Embryonic facial prominence (tissue), 1 donor: ENCODE measurements at regions not wholly inside any gene's neighbourhood (a gene's known extent, or its start where the extent isn't known, plus 50 kb on each side); places are given as distances from the start of the nearest gene placed in this dataset.
"Not testable (repeated sequence)": the region's sequence is repeated elsewhere in the genome, so short reads cannot be mapped to it uniquely, and the experiment has no call there.

Experiments
- DNase-seq: peaks from one replicate; pipeline ENCODE4 v3.0.0-alpha.2; 2016; ENCODE audit errors: extremely low spot score

DNA sequence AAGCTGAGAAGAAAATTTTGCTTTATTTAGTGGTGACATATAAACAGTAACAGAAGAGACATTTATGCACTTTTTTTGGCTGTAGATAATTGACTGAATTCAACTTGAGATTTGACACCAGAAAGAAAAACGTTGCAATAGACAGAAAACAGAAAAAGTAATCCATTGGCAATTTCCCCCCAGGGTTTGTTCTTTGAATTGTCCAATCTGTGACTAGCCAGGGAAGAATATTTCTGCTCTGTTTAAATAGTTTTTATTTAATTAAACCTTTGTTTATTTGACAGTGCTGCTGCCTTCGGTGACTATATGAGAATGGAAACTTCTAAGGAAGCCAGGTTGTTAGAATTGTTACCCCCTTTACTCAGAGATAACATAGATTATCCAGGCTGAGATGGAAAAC lies 210.6 kb downstream of the DEPDC1B start:
- DNase-seq, result no peak

DNA sequence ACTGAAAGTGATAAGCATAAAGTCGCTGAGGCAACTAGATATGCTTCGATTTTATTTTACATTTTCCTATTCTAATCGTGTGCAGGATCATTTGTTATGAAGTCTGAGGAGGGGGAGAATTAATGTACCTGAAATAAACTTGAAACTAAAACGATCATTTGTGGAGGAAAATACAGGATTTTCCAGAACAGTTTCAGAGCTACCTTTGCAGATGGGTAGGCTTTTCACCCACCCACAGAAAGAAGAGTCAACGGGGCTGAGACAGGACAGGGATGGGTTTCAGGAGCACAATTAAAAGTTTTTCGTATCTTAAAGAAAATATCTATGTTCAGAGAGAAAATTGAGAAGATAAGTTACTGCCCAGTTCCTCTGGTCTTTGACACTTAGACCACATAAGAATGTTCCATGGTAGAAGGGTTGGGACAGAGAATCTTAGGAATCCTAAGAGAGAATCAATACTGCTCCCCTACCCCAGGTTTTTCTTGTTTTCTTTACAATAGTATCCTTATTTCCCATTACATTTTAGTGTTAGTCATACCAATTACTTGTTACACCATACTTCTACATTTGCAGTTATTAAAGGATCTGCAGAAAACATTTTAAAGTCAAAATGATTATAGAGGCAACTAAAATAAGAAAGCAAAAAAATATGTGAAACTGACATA lies 211.4 kb downstream of the DEPDC1B start:
- no peak for DNase-seq

- DNase-seq, result peak; percentile 48
Observed at GRCh38 chr5:60487885-60488442, 212.0 kb downstream of the DEPDC1B start.

DNA sequence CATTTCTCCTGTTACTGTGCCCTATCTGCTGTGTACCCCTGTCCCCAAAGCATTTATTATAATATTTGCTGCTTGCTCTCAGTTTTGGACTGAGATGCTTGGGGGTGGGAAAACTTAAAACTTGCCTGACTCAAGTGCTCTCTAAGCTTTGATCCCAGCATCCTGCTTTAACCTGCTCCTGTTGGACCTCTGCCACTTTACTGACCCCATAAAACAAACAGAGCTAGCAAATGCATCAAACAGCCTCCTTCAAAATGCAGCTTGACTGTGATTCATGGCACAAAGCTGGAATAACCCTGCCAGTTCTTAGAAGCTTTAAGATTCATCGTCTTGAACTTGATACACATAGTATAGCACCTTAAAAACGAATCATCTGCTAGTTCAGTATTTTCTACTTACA lies 212.5 kb downstream of the DEPDC1B start:
- DNase-seq, result no peak

DNA sequence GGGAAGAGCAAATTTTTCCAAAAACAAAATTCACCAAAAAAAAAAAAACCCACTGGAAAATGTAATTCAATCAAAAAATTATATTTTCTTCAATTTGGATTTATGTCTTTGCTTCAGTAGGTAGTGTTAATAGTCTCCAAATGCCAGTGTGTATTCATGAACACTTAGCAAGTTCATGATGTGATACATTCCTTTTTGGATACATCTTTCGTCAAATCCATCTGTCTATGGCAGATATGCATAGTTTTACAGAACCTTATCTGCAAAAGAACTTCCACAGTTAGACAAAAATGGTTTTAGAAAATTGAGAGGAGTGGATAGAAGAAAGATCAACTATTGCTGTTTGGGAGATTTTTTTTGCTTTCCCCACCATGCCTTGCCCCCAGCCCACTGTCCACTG lies 214.6 kb downstream of the DEPDC1B start:
- DNase-seq, result no peak

DNA sequence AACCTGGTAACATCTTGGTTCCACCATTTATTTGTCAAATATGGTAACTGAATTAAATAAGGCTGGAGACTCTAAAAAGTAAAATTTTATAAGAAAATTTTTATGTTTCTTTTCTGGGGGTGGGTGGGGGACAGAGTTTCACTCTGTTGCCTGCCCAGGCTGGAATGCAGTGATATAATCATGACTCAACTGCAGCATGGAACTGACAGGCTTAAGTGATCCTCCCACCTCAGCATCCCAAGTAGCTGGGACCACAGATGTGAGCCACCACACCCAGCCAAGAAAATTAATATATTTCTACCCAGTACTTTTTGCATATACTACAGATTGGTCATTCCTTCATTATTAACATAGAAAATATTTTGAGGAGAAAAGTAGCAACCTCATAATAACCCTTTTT lies 216.9 kb downstream of the DEPDC1B start:
- no peak for DNase-seq

GRCh38 chr5:60482301-60482700 lies 217.7 kb downstream of the DEPDC1B start:
- DNase-seq, result no peak

GRCh38 chr5:60479542-60479941 lies 220.4 kb downstream of the DEPDC1B start:
- DNase-seq, result no peak

- DNase-seq, result no peak
Observed at GRCh38 chr5:60477849-60478248, 222.1 kb downstream of the DEPDC1B start.

- no peak for DNase-seq
Observed at GRCh38 chr5:60473654-60474053, 226.3 kb downstream of the DEPDC1B start.

DNA sequence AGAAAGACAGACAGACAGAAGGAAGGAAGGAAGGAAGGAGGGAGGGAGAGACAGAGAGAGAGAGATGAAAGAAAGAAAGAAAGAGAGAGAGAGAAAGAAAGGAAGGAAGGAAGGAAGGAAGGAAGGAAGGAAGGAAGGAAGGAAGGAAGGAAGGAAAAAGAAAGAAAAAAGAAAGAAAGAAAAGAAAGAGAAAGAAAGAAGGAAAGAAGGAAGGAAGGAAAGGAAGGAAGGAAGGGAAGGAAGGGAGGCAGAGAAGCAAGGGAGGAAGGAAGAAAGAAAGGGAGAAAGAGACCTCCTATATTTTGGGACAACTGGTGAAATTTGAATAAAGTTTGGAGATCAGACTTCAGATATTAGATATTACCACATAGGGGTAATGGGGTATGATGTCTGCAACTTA lies 226.9 kb downstream of the DEPDC1B start:
- not testable (repeated sequence) for DNase-seq

- no peak for DNase-seq
Observed at GRCh38 chr5:60470881-60471280, 229.1 kb downstream of the DEPDC1B start.

DNA sequence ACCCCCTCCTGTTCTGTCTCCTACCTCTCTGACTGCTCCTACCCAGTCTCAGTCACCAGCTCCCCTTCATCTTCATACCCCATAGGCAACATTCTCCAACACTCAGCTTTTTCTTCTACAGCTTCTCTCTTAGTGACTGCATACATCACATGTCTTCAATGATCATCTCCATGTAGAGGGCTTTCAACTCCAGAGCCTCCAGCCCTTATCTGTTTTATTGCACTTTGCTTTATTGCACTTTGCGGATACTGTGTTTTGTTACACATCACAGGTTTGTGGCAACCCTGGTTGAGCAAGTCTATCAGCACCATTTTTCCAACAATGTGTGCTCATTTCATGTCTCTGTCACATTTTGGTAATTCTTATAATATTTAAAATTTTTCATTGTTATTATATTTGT lies 230.7 kb downstream of the DEPDC1B start:
- no peak for DNase-seq

DNA sequence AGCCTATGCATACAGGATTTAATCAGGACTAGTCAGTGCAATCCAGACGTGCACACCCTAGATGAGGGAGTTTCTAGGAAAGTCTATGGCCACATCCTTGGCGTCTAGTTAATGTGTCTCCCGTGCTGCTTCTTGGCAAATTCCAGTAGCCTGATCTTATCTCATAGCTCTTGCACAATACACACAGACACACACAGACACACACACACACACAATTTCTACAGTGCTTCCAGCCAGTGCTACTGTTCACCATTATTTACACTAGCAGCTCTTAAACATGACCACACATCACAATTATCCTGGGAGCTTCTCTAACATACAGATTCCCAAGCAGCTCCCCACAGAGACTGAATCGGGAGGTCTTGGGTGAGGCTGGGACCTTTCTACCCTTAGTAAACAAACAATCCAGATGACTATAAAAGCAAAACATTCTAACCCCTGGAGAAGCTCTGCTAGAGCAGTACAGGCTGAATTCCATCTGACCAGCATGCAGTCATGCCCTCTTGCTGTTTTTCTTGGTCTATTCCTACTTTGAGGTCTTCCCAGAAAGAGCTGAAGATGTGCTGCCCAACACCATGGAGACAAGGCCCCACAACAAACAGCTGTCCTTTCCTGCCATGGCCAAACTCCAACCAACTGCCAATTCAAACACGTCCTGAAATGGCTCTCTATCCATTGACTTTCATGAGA lies 236.6 kb downstream of the DEPDC1B start:
- no peak for DNase-seq

DNA sequence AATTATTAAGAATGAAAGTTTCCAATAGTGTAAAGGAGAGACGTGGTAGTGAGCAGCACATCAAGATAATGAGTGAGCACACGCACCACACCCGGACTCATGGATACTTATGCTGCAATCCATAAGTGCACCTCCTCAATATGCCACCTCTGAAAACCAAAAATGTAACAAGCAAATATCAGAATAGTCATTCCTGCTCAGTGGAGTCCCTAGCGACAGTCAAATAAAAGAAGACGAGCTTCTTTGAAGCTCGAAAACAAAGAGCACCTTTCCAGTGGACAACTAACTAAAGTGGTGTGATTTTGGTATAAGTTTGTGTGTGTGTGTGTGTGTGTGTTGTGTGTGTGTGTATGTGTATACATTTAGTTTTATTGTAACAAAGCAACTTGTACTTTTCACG lies 241.3 kb downstream of the DEPDC1B start:
- no peak for DNase-seq

GRCh38 chr5:60457233-60457632 lies 242.7 kb downstream of the DEPDC1B start:
- no peak for DNase-seq

- DNase-seq, result no peak
Observed at GRCh38 chr5:60455589-60455988, 244.4 kb downstream of the DEPDC1B start.

DNA sequence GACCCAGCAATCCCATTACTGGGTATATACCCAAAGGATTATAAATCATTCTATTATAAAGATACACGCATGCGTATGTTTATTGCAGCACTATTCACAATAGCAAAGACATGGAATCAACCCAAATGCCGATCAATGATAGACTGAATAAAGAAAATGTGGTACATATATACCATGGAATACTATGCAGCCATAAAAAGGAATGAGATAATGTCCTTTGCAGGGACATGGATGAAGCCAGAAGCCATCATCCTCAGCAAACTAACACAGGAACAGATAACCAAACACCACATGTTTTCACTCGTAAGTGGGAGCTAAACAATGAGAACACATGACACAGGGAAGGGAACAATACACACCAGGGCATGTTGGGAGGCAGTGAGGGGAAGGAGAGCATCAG lies 245.7 kb downstream of the DEPDC1B start:
- not testable (repeated sequence) for DNase-seq

DNA sequence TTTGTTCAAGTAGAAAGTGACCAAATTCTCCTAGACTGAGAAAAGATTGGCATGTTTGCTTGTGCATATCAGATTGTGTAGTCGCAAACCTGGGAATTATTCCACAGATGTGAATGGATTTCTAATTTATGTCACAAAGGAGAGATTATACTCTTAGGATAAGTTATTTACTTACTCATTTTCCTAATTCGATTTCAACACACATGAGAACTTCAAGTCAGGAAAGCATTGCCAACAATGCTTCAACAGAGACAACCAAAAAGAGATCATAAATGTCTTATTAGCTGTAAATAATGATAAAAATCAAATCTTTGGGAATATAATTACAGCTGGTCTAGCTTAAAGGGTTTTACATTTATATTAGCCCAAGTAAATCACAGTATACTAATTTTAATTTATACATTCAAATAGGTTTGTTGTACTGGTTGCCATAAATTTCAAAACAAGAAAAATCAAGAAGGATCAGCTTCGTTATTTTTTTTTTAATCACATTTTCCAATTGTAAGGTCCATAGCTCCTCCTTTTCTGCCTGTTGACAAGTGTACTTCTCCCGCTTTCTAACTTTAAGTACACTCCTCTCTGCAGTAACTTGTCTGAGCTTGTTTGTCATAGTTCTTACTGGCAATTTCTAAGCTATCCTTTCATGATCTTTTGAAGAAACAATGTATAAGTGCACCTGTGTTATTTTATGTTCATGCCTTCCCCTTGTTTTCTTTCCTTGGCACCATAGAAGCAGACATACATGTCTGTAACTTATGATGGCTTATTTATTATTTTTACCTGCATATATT lies 246.6 kb downstream of the DEPDC1B start:
- no peak for DNase-seq

- DNase-seq, result no peak
Observed at GRCh38 chr5:60448600-60448999, 251.4 kb downstream of the DEPDC1B start.

- DNase-seq, result no peak
Observed at GRCh38 chr5:60447488-60447920, 252.5 kb downstream of the DEPDC1B start.

DNA sequence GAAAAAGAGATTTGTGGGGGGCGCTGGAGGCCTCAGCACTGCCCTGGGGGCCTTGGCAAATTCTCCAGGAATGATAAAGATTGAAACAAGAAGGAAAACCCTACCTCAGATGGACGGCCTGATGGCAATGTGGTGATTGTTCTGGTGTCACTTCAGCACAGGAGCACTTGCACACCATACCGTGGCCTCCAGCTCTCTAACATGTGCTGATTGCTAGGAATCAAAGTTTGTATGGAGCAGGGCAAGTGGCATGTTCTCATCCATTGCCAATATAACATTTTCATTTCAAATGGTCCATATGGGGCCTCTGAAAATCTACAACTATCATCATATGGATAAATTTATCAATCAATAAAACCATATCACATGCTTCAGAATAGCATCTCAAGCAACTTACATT lies 253.0 kb downstream of the DEPDC1B start:
- DNase-seq, result no peak
